ENCODE measurements at regions not wholly inside any gene's neighbourhood (a gene's known extent, or its start where the extent isn't known, plus 50 kb on each side); places are given as distances from the start of the nearest gene placed in this dataset.
"Not testable (repeated sequence)": the region's sequence is repeated elsewhere in the genome, so short reads cannot be mapped to it uniquely, and the experiment has no call there.

- 62 to 87% (median 63%) methylated on average over 10 to 11 of the region's 11 CpGs for WGBS, 5 donors
- intact Hi-C loops (cut with DNase I; ENCODE audit: low total_unique reads), result no loop called here
- peaks cover 0 to 18% (median 13%) of the 10 kb centered on the region in 8 donors for H3K9me3 ChIP-seq
- peaks cover 0 to 17% (median 5%) of the 10 kb centered on the region in 6 donors for H3K4me1 ChIP-seq
- no peak overlapping the region for H3K4me3 ChIP-seq
- H3K27me3 ChIP-seq (replicated peaks in 1 of 7), result peaks cover 0 to 8% (median 0%) of the 10 kb centered on the region in 7 donors
- DNase-seq, result no peak
- TF ChIP-seq CTCF (IDR thresholded peaks at IDR 0.05 in 8 of 11, conservative IDR thresholded peaks at IDR 0.05 in 3 of 11), result no peak
- no peak for TF ChIP-seq POLR2A (IDR thresholded peaks at IDR 0.05)
- no peak for TF ChIP-seq POLR2AphosphoS5 (IDR thresholded peaks at IDR 0.05)
- no peaks in the 10 kb centered on the region for H3K36me3 ChIP-seq
- no peak overlapping the region for H3K27ac ChIP-seq
Measured at GRCh38 chr7:152521420-152522337, 85.9 kb upstream of the KMT2C start.

- DNase-seq, result no peak
- Histone ChIP-seq H3K36me3 (no peaks in the 10 kb centered on the region), H3K4me3 (no peak overlapping the region), H3K4me1 (peaks cover 0 to 17% (median 5%) of the 10 kb centered on the region in 6 donors), H3K9me3 (peaks cover 0 to 18% (median 13%) of the 10 kb centered on the region in 8 donors), H3K27me3 (replicated peaks in 1 of 7) (peaks cover 0 to 8% (median 0%) of the 10 kb centered on the region in 7 donors), H3K27ac (no peak overlapping the region)
- WGBS, 5 donors, result 68 to 84% (median 80%) methylated on average over 5 of the region's 5 CpGs
- TF ChIP-seq POLR2AphosphoS5 (IDR thresholded peaks at IDR 0.05), result no peak
- no peak for TF ChIP-seq POLR2A (IDR thresholded peaks at IDR 0.05)
- no peak for TF ChIP-seq CTCF (IDR thresholded peaks at IDR 0.05 in 8 of 11, conservative IDR thresholded peaks at IDR 0.05 in 3 of 11)
- intact Hi-C loops (cut with DNase I; ENCODE audit: low total_unique reads), result no loop called here
Measured at GRCh38 chr7:152520861-152521302, 85.1 kb upstream of the KMT2C start.

GRCh38 chr7:152519290-152519689 lies 83.5 kb upstream of the KMT2C start:
- Histone ChIP-seq H3K4me1 (peaks cover 0 to 17% (median 5%) of the 10 kb centered on the region in 6 donors), H3K9me3 (peaks cover 0 to 18% (median 13%) of the 10 kb centered on the region in 8 donors), H3K27ac (no peak overlapping the region), H3K4me3 (no peak overlapping the region), H3K36me3 (no peaks in the 10 kb centered on the region), H3K27me3 (replicated peaks in 1 of 7) (peaks cover 0 to 8% (median 0%) of the 10 kb centered on the region in 7 donors)
- no peak for TF ChIP-seq CTCF (IDR thresholded peaks at IDR 0.05 in 8 of 11, conservative IDR thresholded peaks at IDR 0.05 in 3 of 11)
- TF ChIP-seq POLR2AphosphoS5 (IDR thresholded peaks at IDR 0.05), result no peak
- no peak for TF ChIP-seq POLR2A (IDR thresholded peaks at IDR 0.05)
- intact Hi-C loops (cut with DNase I; ENCODE audit: low total_unique reads), result no loop called here
- WGBS, 5 donors, result 60 to 91% (median 63%) methylated on average over 4 of the region's 4 CpGs
- DNase-seq, result no peak

- Histone ChIP-seq H3K4me3 (no peak overlapping the region), H3K27ac (no peak overlapping the region), H3K27me3 (replicated peaks in 1 of 7) (peaks cover 0 to 5% (median 0%) of the 10 kb centered on the region in 7 donors), H3K9me3 (peaks cover 0 to 18% (median 13%) of the 10 kb centered on the region in 8 donors), H3K4me1 (peaks cover 0 to 14% (median 8%) of the 10 kb centered on the region in 6 donors), H3K36me3 (no peaks in the 10 kb centered on the region)
- WGBS, 5 donors, result 90 to 98% (median 95%) methylated on average over 8 to 9 of the region's 9 CpGs
- DNase-seq, result no peak
- intact Hi-C loops (cut with DNase I; ENCODE audit: low total_unique reads), result no loop called here
- TF ChIP-seq CTCF (IDR thresholded peaks at IDR 0.05 in 8 of 11, conservative IDR thresholded peaks at IDR 0.05 in 3 of 11), result no peak
- no peak for TF ChIP-seq POLR2AphosphoS5 (IDR thresholded peaks at IDR 0.05)
- TF ChIP-seq POLR2A (IDR thresholded peaks at IDR 0.05), result no peak
Measured at GRCh38 chr7:152516216-152516615, 80.4 kb upstream of the KMT2C start.

GRCh38 chr7:152515266-152515950 lies 79.6 kb upstream of the KMT2C start:
- H3K36me3 ChIP-seq; intact Hi-C loops (cut with DNase I; ENCODE audit: low total_unique reads); H3K27me3 ChIP-seq (replicated peaks in 1 of 7); DNase-seq; H3K27ac ChIP-seq; H3K4me3 ChIP-seq: not testable (repeated sequence)
- 85 to 95% (median 87%) methylated on average over 25 of the region's 25 CpGs for WGBS, 5 donors
- H3K9me3 ChIP-seq, result peaks cover 0 to 18% (median 13%) of the 10 kb centered on the region in 8 donors
- H3K4me1 ChIP-seq, result peaks cover 0 to 14% (median 8%) of the 10 kb centered on the region in 6 donors

Data from spleen (tissue), 11 donors.